GM19452 (cell line): ENCODE measurements at regions not wholly inside any gene's neighbourhood (a gene's known extent, or its start where the extent isn't known, plus 50 kb on each side); places are given as distances from the start of the nearest gene placed in this dataset.

Experiments
- ATAC-seq: cut with Tn5 transposase; IDR thresholded peaks from one replicate; pipeline ENCODE4 v1.9.1; 2021; ENCODE audit not compliant: unreplicated experiment

- peak; percentile 64 for ATAC-seq
These were observed 60.9 kb upstream of the PIP5K1B start for GRCh38 chr9:68643901-68644809.

GRCh38 chr9:68644831-68645230, 60.2 kb upstream of the PIP5K1B start:
- ATAC-seq, result no peak

DNA sequence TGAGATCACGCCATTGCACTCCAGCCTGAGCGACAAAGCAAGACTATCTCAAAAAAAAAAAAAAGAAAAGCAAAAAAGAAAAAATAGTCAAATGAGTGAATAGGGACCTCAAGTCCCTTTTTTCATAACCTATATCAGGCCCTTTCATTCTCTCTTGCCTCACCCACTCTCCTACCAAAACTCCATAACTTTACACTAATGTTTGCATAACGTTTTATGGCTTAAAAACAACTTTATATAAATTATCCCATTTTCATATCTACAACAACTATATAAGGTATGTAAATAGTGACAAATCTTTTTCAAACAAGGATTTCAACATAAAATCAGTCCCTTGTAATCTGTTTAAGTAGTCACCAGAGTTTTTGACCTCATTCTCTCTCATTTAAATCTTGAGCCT, 56.9 kb upstream of the PIP5K1B start:
- ATAC-seq, result no peak

DNA sequence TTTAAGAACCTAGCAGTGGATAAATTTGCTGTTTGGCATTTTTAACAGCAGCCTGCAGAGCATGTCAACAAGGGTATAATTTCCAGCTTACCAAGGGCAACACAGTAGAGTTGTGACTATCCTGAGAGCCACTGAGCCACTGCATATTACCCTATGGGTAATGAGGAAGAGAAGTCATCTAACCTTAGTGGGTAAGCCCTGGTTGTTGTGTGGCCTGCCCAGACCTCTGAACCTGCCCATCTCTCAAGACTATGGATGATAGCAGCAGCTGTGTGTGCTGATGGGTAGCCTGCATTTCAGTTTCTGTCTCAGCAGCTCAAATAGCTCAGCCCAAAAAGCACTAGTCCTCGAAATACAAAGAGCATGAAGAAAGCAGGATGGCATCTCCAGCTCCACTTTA, 56.1 kb upstream of the PIP5K1B start:
- no peak for ATAC-seq

DNA sequence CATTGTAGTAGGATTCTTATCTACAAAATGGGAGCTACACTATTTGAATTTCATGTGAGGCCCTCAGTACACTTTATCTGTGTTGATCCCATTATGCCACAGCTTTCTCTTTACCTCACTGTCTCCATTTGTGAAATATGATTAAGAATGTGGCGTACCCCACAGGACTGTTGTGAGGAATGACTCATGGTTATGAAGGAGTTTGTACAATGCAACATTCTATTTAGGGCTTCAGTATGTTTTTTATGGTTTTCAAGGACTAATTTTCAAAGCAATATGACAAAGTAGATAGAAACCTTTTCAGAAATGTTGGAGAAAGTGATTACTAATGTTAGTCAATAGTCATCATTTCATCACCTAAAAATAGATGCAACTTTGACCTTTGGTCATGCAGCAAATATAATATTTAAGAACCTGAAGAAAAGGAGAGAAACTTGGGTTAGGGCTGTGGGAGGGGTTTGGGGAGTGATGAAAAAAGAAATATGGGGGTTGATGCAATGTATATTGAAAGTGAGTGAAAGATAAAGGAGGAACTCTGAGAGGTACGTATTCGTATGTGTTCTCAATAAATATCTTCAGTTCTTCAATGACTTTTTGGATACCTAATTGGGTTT, 53.7 kb upstream of the PIP5K1B start:
- ATAC-seq, result no peak

DNA sequence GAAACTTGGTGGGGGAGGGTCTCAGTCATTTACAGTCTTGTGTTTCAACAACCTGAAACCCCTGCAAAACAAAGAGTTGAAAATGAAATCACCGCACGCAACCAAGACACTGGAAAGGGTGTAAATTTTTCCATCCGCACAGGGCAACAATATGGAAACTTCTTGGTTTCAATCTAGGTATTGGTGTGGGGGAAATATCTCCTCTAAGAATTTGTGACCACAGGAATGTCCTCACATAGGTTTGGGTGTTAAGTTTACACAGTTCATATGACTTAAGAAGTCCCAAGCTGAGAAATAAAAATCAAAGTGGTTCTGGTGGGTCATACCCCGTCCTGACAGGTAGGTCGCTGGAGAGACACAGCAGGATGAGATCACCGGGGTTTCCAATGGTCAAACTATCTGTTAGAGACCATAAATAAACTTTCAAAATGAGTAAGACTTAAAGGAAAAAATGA, 51.9 kb upstream of the PIP5K1B start:
- peak; percentile 78 for ATAC-seq

- ATAC-seq, result no peak
These were observed 51.0 kb upstream of the PIP5K1B start for GRCh38 chr9:68654075-68654474.
